GM12878 (cell line): ENCODE measurements at regions not wholly inside any gene's neighbourhood (a gene's known extent, or its start where the extent isn't known, plus 50 kb on each side); places are given as distances from the start of the nearest gene placed in this dataset.

ENCODE experiments used
- ATAC-seq: fragments of 200-7000 bp; cut with Tn5 transposase; 3 replicates; pipeline ENCODE4 v1.9.1; 2020; ENCODE audit warnings: mild to moderate bottlenecking, moderate library complexity
- BruUV-seq: library from RNA; stranded (reverse); fragments of 400-500 nt; replicated peaks from 2 replicates; lab custom pipeline; 2021; lab: Mats Ljungman, UMichigan
- CTCF ChIA-PET: fragments of 300-600 bp; sonication (Branson Sonifier 250); formaldehyde crosslinking; extraction: SDS; loops from one replicate; lab custom pipeline; 2021; ENCODE audit warnings: inconsistent platforms; lab: Yijun Ruan, JAX
- POLR2A ChIA-PET: fragments of 350-600 bp; formaldehyde crosslinking; extraction: SDS; loops from one replicate; lab custom pipeline; 2021; ENCODE audit warnings: inconsistent platforms; lab: Charles Lee
- RAD21 ChIA-PET: fragments of 300-600 bp; sonication (Branson Sonifier 250); formaldehyde crosslinking; loops from one replicate; lab custom pipeline; 2023; ENCODE audit warnings: antibody characterized with exemption; ENCODE audit not compliant: unreplicated experiment; lab: Charles Lee
- SMC1A ChIA-PET: fragments of 300-600 bp; sonication (Branson Sonifier 250); formaldehyde crosslinking; loops from one replicate; lab custom pipeline; 2023; ENCODE audit not compliant: unreplicated experiment, uncharacterized antibody; lab: Charles Lee
- DNase-seq: peaks from one replicate; pipeline ENCODE4 v3.0.0-alpha.2; 2011; ENCODE audit warnings: low read depth, low spot score
- FAIRE-seq: peaks from 3 replicates; lab custom pipeline; 2011; peaks lifted over from hg19 to GRCh38; lab: Jason Lieb, UNC
- H2AFZ ChIP-seq: 2 replicates; pipeline ENCODE4 v1.6.0; 2011; ENCODE audit warnings: low read depth, low read length, control low read depth; ENCODE audit not compliant: control insufficient read depth
- H3K27ac ChIP-seq: 2 replicates; pipeline ENCODE4 v1.5.1; 2011; ENCODE audit warnings: control low read depth; ENCODE audit not compliant: control insufficient read depth, insufficient read depth
- H3K27me3 ChIP-seq, 2 experiments: replicated peaks in 1 of 2; 2 replicates each; pipeline versions ENCODE4 v1.6.0 to v1.6.1; 2011; ENCODE audit warnings: low read length in 1 of 2; ENCODE audit not compliant: control insufficient read depth in 2 of 2, insufficient read depth in 2 of 2
- H3K36me3 ChIP-seq, 2 experiments: 2 replicates each; pipeline ENCODE4 v1.5.1; 2011; ENCODE audit warnings: low read length in 1 of 2; ENCODE audit not compliant: control insufficient read depth in 2 of 2, insufficient read depth in 2 of 2
- H3K4me1 ChIP-seq: 2 replicates; pipeline ENCODE4 v1.6.1; 2011; ENCODE audit warnings: mild to moderate bottlenecking, low read length, moderate library complexity, mixed read lengths; ENCODE audit not compliant: control insufficient read depth, insufficient read depth
- H3K4me2 ChIP-seq: 2 replicates; pipeline ENCODE4 v1.6.0; 2011; ENCODE audit warnings: control low read depth; ENCODE audit not compliant: control insufficient read depth, insufficient read depth
- H3K4me3 ChIP-seq: fragments of 200-600 bp; sonication (generic); 2 replicates; pipeline ENCODE4 v1.5.1; 2016
- H3K79me2 ChIP-seq: 2 replicates; pipeline ENCODE4 v1.6.0; 2011; ENCODE audit warnings: low read length; ENCODE audit not compliant: control insufficient read depth, insufficient read depth
- H3K9ac ChIP-seq: 2 replicates; pipeline ENCODE4 v1.8.0; 2011; ENCODE audit warnings: low read length, control low read depth, mixed read lengths; ENCODE audit not compliant: control insufficient read depth, insufficient read depth
- H3K9me3 ChIP-seq: replicated peaks from 3 replicates; pipeline ENCODE4 v1.5.1; 2011; ENCODE audit warnings: mild to moderate bottlenecking, low read length; ENCODE audit not compliant: control insufficient read depth, insufficient read depth
- H4K20me1 ChIP-seq: 2 replicates; pipeline ENCODE4 v1.6.0; 2011; ENCODE audit not compliant: control insufficient read depth, insufficient read depth
- CBX5 ChIP-seq: sonication (generic); IDR thresholded peaks from 2 replicates; pipeline ENCODE4 v1.6.1; 2016; ENCODE audit warnings: low read depth, moderate library complexity, mild to moderate bottlenecking, inconsistent platforms
- CHD1 ChIP-seq: IDR thresholded peaks from 2 replicates; pipeline ENCODE4 v1.6.1; 2012; ENCODE audit warnings: low read depth, low read length, improper control_type of control experiment
- CREB1 ChIP-seq: IDR thresholded peaks from 2 replicates; pipeline ENCODE4 v1.6.1; 2012; ENCODE audit warnings: low read depth, mild to moderate bottlenecking, inconsistent platforms
- E2F8 ChIP-seq: fragments of 450-650 bp; IDR thresholded peaks from 2 replicates; pipeline ENCODE4 v1.6.1; 2018; ENCODE audit warnings: mild to moderate bottlenecking, low read depth, moderate library complexity; ENCODE audit not compliant: partially characterized antibody
- ESRRA ChIP-seq: IDR thresholded peaks from 2 replicates; pipeline ENCODE4 v1.6.1; 2012; ENCODE audit warnings: mild to moderate bottlenecking, low read length, improper control_type of control experiment
- IKZF2 ChIP-seq, 2 experiments: fragments of 450-650 bp; IDR thresholded peaks; 2 replicates each; pipeline ENCODE4 v1.6.1; 2017; ENCODE audit warnings: mild to moderate bottlenecking in 2 of 2, moderate library complexity in 2 of 2
- IRF3 ChIP-seq: fragments of 450-650 bp; IDR thresholded peaks from 2 replicates; pipeline ENCODE4 v1.6.1; 2014; ENCODE audit warnings: mild to moderate bottlenecking
- IRF5 ChIP-seq: fragments of 450-650 bp; IDR thresholded peaks from 2 replicates; pipeline ENCODE4 v1.6.1; 2017; ENCODE audit warnings: borderline replicate concordance
- KAT2A ChIP-seq: conservative IDR thresholded peaks from 2 replicates; pipeline ENCODE4 v1.6.1; 2011; ENCODE audit warnings: low read depth, low read length; ENCODE audit not compliant: control insufficient read depth
- MEF2B ChIP-seq: fragments of 450-650 bp; IDR thresholded peaks from 2 replicates; pipeline ENCODE4 v1.6.1; 2018; ENCODE audit warnings: mild to moderate bottlenecking, moderate library complexity; ENCODE audit not compliant: partially characterized antibody, poor library complexity, severe bottlenecking
- NBN ChIP-seq: fragments of 450-650 bp; IDR thresholded peaks from 2 replicates; pipeline ENCODE4 v1.6.1; 2016
- PKNOX1 ChIP-seq: fragments of 450-650 bp; IDR thresholded peaks from 2 replicates; pipeline ENCODE4 v1.6.1; 2016; ENCODE audit warnings: mild to moderate bottlenecking
- TCF12 ChIP-seq: IDR thresholded peaks from 2 replicates; pipeline ENCODE4 v1.6.1; 2011; ENCODE audit warnings: low read depth, mild to moderate bottlenecking, low read length
- TCF7 ChIP-seq: IDR thresholded peaks from 2 replicates; pipeline ENCODE4 v1.6.1; 2014; ENCODE audit warnings: antibody characterized with exemption, borderline replicate concordance
- ZBTB33 ChIP-seq: fragments of 450-650 bp; IDR thresholded peaks from 2 replicates; pipeline ENCODE4 v1.6.1; 2017; ENCODE audit warnings: mild to moderate bottlenecking
- ZNF217 ChIP-seq: fragments of 450-650 bp; IDR thresholded peaks from 2 replicates; pipeline ENCODE4 v1.6.1; 2017; ENCODE audit warnings: antibody characterized with exemption, mild to moderate bottlenecking
- ZNF24 ChIP-seq: fragments of 450-650 bp; IDR thresholded peaks from 2 replicates; pipeline ENCODE4 v1.6.1; 2017; ENCODE audit warnings: antibody characterized with exemption, mild to moderate bottlenecking
- ZNF384 ChIP-seq: IDR thresholded peaks from 2 replicates; pipeline ENCODE4 v1.6.1; 2012; ENCODE audit warnings: low read depth, mild to moderate bottlenecking, low read length, improper control_type of control experiment, borderline replicate concordance
- ZSCAN29 ChIP-seq: fragments of 450-650 bp; IDR thresholded peaks from 2 replicates; pipeline ENCODE4 v1.6.1; 2017; ENCODE audit warnings: mild to moderate bottlenecking, moderate library complexity
- WGBS: methylation state at CpG from one replicate; pipeline ENCODE4 v1.1.6; 2016; ENCODE audit warnings: low lambda C conversion rate; ENCODE audit not compliant: insufficient replicate concordance, insufficient coverage; ENCODE audit errors: missing lambda C conversion rate; 5-methylcytosine and 5-hydroxymethylcytosine counted together
- in situ Hi-C: fragments of 300-500 bp; cut with MboI; formaldehyde crosslinking; loops from 9 replicates; pipeline ENCODE4 v1.14.3; 2018; ENCODE audit warnings: mixed read lengths
- intact Hi-C: fragments of 100-400 bp; cut with micrococcal nuclease; formaldehyde crosslinking; loops from one replicate; pipeline ENCODE4 v1.14.2; 2022; ENCODE audit not compliant: unreplicated experiment

GRCh38 chr16:55154262-55154661 lies 169.7 kb upstream of the IRX6 start:
- intact Hi-C loops: no loop called here
- POLR2A ChIA-PET: no interaction called here
- TF ChIP-seq TCF12 (no peak), ESRRA (no peak), KAT2A (no peak), CBX5 (no peak), IRF3 (no peak), ZBTB33 (no peak), IRF5 (no peak), ZNF217 (no peak), ZNF24 (no peak), CREB1 (no peak), PKNOX1 (no peak), TCF7 (no peak), E2F8 (no peak), IKZF2 (IDR thresholded peaks at IDR 0.05) (no peak), MEF2B (no peak), ZSCAN29 (no peak), ZNF384 (no peak), NBN (no peak), CHD1 (no peak)

More at GRCh38 chr16:55154262-55154661, 169.7 kb upstream of the IRX6 start:
- BruUV-seq: no TSS peak
- no peak overlapping the region for H3K4me2 ChIP-seq
- WGBS: 2% methylated on average over 4 of the region's 4 CpGs
- H2AFZ ChIP-seq: no peak overlapping the region
- no peaks in the 10 kb centered on the region for H3K79me2 ChIP-seq
- no peak overlapping the region for H3K9ac ChIP-seq
- in situ Hi-C loops: no loop called here
- H3K27ac ChIP-seq: no peak overlapping the region
- H4K20me1 ChIP-seq: no peaks in the 10 kb centered on the region
- ATAC-seq: no peak
- DNase-seq: no peak
- H3K36me3 ChIP-seq: no peaks in the 10 kb centered on the region
- FAIRE-seq: no peak
- no peaks in the 10 kb centered on the region for H3K9me3 ChIP-seq
- H3K4me1 ChIP-seq: no peaks in the 10 kb centered on the region
- RAD21 ChIA-PET: interaction anchor here (0.6 kb wide), 1 partner anchor 761 kb away, joined by 3 read pairs; no protein-coding TSS in a partner anchor
- SMC1A ChIA-PET: no interaction called here
- CTCF ChIA-PET: interaction anchor here (1.3 kb wide), 1 partner anchor 103 kb away, joined by 4 read pairs; no protein-coding TSS in a partner anchor
- H3K4me3 ChIP-seq: no peak overlapping the region
- H3K27me3 ChIP-seq: no peaks in the 10 kb centered on the region
